ENCODE measurements at regions not wholly inside any gene's neighbourhood (a gene's known extent, or its start where the extent isn't known, plus 50 kb on each side); places are given as distances from the start of the nearest gene placed in this dataset.

- TF ChIP-seq EZH2 (IDR thresholded peaks at IDR 0.05; ENCODE audit: borderline replicate concordance, low read length) (no peak), CTCF (conservative IDR thresholded peaks at IDR 0.05 in 1 of 2, IDR thresholded peaks at IDR 0.05 in 1 of 2; ENCODE audit: extremely low read depth in 1 of 2, insufficient read depth in 1 of 2, low read depth in 1 of 2, low read length in 2 of 2) (no peak)
Observed at GRCh38 chr3:109806929-109807328, 469.6 kb upstream of the DPPA4 start.

Data from mammary epithelial cell (primary cell).